Astrocyte of the cerebellum (primary cell): ENCODE measurements at regions not wholly inside any gene's neighbourhood (a gene's known extent, or its start where the extent isn't known, plus 50 kb on each side); places are given as distances from the start of the nearest gene placed in this dataset.

Experiments
- DNase-seq: peaks from one replicate; pipeline ENCODE4 v3.0.0-alpha.2; 2011; ENCODE audit warnings: low read depth
- H3K4me3 ChIP-seq: 2 replicates; pipeline ENCODE4 v1.5.1; 2011; ENCODE audit warnings: mild to moderate bottlenecking, low read depth, low read length, moderate library complexity
- CTCF ChIP-seq: IDR thresholded peaks from 2 replicates; pipeline ENCODE4 v1.5.1; 2012; ENCODE audit warnings: low read length, low read depth, moderate library complexity, mild to moderate bottlenecking; ENCODE audit errors: missing control alignments
- in situ Hi-C: cut with HindIII; loops from 2 replicates; pipeline ENCODE4 v1.10.0; 2017; ENCODE audit warnings: low sequenced_read_pairs

GRCh38 chr13:74398599-74398998 lies 264.4 kb upstream of the KLF12 start:
- H3K4me3 ChIP-seq, result no peak overlapping the region
- in situ Hi-C loops, result no loop called here
- no peak for TF ChIP-seq CTCF
- DNase-seq, result no peak

- in situ Hi-C loops, result no loop called here
- no peak for TF ChIP-seq CTCF
- H3K4me3 ChIP-seq, result no peak overlapping the region
- DNase-seq, result no peak
These were observed 254.9 kb upstream of the KLF12 start for GRCh38 chr13:74389056-74389455.

GRCh38 chr13:74388626-74389025 lies 254.4 kb upstream of the KLF12 start:
- TF ChIP-seq CTCF, result no peak
- in situ Hi-C loops, result no loop called here
- DNase-seq, result no peak
- H3K4me3 ChIP-seq, result no peak overlapping the region

- in situ Hi-C loops, result no loop called here
- DNase-seq, result peak; percentile 19
- no peak for TF ChIP-seq CTCF
- no peak overlapping the region for H3K4me3 ChIP-seq
These were observed 238.3 kb upstream of the KLF12 start for GRCh38 chr13:74372511-74372910.

GRCh38 chr13:74367193-74367592 lies 233.0 kb upstream of the KLF12 start:
- DNase-seq, result no peak
- TF ChIP-seq CTCF, result no peak
- H3K4me3 ChIP-seq, result no peak overlapping the region
- in situ Hi-C loops, result no loop called here

- in situ Hi-C loops, result no loop called here
- TF ChIP-seq CTCF, result no peak
- H3K4me3 ChIP-seq, result no peak overlapping the region
- DNase-seq, result no peak
These were observed 227.1 kb upstream of the KLF12 start for GRCh38 chr13:74361274-74361673.

GRCh38 chr13:74346960-74347359 lies 212.8 kb upstream of the KLF12 start:
- no peak overlapping the region for H3K4me3 ChIP-seq
- TF ChIP-seq CTCF, result no peak
- DNase-seq, result no peak
- in situ Hi-C loops, result no loop called here
